ENCODE measurements at regions not wholly inside any gene's neighbourhood (a gene's known extent, or its start where the extent isn't known, plus 50 kb on each side); places are given as distances from the start of the nearest gene placed in this dataset.

GRCh38 chr6:4271761-4272470, 136.5 kb upstream of the ECI2 start (continued):
- TF ChIP-seq REST (IDR thresholded peaks at IDR 0.05; ENCODE audit: unreplicated experiment) (no peak), STAT1 (IDR thresholded peaks at IDR 0.05; ENCODE audit: unreplicated experiment) (no peak), NANOG (IDR thresholded peaks at IDR 0.05; ENCODE audit: borderline replicate concordance) (no peak), ETS1 (IDR thresholded peaks at IDR 0.05) (no peak), POLR2AphosphoS5 (IDR thresholded peaks at IDR 0.05; ENCODE audit: low read depth) (no peak), EZH2phosphoT487 (IDR thresholded peaks at IDR 0.05; ENCODE audit: unreplicated experiment) (no peak), CTCF (conservative IDR thresholded peaks at IDR 0.05; ENCODE audit: low read depth in 2 of 2) (no peak), ZNF114 (CRISPR knock-in tag; IDR thresholded peaks at IDR 0.05) (no peak), CREB1 (CRISPR knock-in tag; IDR thresholded peaks at IDR 0.05; ENCODE audit: low read depth) (no peak)

GRCh38 chr6:4270776-4271175, 135.4 kb upstream of the ECI2 start:
- Histone ChIP-seq H3K4me2 (no peak overlapping the region), H3K27me3 (ENCODE audit: insufficient read depth) (no peaks in the 10 kb centered on the region), H3K9me2 (ENCODE audit: insufficient read depth) (peaks cover 7% of the 10 kb centered on the region; the same call in 1 of the 2 replicates), H3F3A (replicated peaks; ENCODE audit: low read depth) (no peaks in the 10 kb centered on the region), H3K4me3 (no peak overlapping the region), H3K27ac (ENCODE audit: low read depth) (no peak overlapping the region), H3K4me1 (ENCODE audit: insufficient read depth) (no peaks in the 10 kb centered on the region; the same call in 1 of the 2 replicates), H2AFZ (no peak overlapping the region), H4K20me1 (replicated peaks; ENCODE audit: insufficient read depth) (no peaks in the 10 kb centered on the region), H3K36me3 (ENCODE audit: insufficient read depth) (no peaks in the 10 kb centered on the region), H3K79me2 (replicated peaks; ENCODE audit: insufficient read depth) (no peaks in the 10 kb centered on the region)
- H3K9me3 Mint-ChIP-seq = no peaks in the 10 kb centered on the region; the same call in 1 of the 3 replicates
- no peaks in the 10 kb centered on the region for H3K36me3 Mint-ChIP-seq (ENCODE audit: low read depth)
- H3K4me1 Mint-ChIP-seq = peaks cover 10% of the 10 kb centered on the region; the same call in 2 of the 3 replicates
- no peak for ATAC-seq
- H3K27ac Mint-ChIP-seq = no peak overlapping the region
- peaks cover 2% of the 10 kb centered on the region for H3K27me3 Mint-ChIP-seq (ENCODE audit: insufficient read depth, low read depth, poor library complexity)
- DNase-seq (ENCODE audit: low spot score) = no peak
- H3K4me3 Mint-ChIP-seq = no peak overlapping the region
- TF ChIP-seq CREB1 (CRISPR knock-in tag; IDR thresholded peaks at IDR 0.05; ENCODE audit: low read depth) (no peak), CTCF (conservative IDR thresholded peaks at IDR 0.05; ENCODE audit: low read depth in 2 of 2) (no peak), STAT1 (IDR thresholded peaks at IDR 0.05; ENCODE audit: unreplicated experiment) (no peak)

Data from GM23338 (cell line).